ENCODE measurements at regions not wholly inside any gene's neighbourhood (a gene's known extent, or its start where the extent isn't known, plus 50 kb on each side); places are given as distances from the start of the nearest gene placed in this dataset.

DNA sequence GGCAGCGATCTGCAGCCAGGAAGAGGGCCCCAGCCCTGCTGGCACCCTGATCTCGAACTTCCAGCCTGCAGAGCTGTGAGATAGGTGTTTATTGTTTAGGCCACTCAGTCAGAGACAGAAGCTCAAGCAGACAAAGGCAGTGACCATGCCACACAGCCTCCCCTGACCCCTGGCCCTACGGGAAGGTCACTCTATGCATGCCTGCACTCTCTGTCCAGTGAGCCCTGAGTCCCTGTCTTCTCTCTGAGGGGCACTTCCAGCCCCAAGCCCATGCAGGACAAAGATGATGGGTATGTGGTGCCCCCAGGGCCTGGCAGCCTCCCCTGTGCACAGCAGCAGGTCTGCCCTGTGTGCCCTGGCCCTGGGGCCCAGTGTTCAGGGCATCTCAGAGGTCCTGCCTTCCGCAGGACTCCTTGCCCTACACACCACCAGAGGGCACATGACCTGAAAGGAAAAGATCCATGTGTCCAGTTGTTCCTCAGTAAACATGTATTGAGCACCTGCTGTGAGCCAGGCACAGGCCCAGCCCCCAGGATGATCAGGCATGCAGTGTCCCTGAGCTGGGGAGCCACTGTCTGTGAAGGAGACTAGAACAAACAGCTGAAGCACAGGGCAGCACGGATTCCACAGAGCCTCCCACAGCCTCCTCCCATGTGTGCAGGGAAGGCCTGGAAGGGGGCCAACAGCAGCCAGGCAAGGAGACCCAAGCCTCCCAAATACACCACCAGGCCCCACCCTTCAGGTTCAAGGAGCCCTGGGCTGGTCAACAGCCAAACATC lies 109.3 kb downstream of the ATPSCKMT start:
- no peak overlapping the region for H3K4me3 ChIP-seq (ENCODE audit: low read depth, low read length)
- peak; percentile 11 for DNase-seq (ENCODE audit: low read depth)

DNA sequence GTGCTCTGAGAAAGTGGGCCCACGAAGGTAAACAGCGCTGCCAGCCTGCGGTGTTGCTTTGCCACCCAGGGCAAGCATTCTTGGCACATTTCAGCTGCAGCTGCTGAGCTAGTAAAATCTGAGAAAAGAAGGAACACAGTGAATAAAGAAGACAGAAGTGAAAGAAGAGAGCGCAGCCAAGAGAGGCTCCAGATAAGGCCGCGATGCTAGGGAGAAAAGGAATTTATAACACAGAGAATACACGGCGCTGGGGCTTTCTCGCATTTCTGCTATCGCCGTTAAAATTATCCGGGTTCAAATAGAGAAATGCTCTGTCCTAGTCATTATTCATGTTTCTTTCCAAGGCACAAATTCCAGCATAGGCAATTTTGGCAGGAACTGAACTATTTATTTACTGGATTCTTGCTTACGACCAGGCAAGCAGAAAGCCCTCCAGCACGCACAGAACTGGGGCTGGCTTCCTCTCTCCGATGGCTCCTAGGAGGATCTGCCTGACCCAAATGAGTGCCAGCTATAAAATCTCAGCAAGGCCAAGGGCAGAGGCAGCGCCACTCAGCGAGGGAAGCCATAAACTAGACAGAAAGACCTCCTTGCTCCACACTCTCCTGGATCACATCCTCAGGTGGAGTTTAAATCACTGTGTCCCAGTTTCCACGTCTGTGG lies 111.2 kb downstream of the ATPSCKMT start:
- H3K4me3 ChIP-seq (ENCODE audit: low read depth, low read length): no peak overlapping the region
- DNase-seq (ENCODE audit: low read depth): no peak
- TF ChIP-seq, protein P1, sequence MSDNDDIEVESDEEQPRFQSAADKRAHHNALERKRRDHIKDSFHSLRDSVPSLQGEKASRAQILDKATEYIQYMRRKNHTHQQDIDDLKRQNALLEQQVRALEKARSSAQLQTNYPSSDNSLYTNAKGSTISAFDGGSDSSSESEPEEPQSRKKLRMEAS (IDR thresholded peaks at IDR 0.05; ENCODE audit: low read depth, low read length): no peak
- TF ChIP-seq MYC (IDR thresholded peaks at IDR 0.05; ENCODE audit: low read depth, low read length) (no peak), POLR2A (IDR thresholded peaks at IDR 0.05; ENCODE audit: extremely low read depth, insufficient read length) (no peak)
- TF ChIP-seq, protein P2, sequence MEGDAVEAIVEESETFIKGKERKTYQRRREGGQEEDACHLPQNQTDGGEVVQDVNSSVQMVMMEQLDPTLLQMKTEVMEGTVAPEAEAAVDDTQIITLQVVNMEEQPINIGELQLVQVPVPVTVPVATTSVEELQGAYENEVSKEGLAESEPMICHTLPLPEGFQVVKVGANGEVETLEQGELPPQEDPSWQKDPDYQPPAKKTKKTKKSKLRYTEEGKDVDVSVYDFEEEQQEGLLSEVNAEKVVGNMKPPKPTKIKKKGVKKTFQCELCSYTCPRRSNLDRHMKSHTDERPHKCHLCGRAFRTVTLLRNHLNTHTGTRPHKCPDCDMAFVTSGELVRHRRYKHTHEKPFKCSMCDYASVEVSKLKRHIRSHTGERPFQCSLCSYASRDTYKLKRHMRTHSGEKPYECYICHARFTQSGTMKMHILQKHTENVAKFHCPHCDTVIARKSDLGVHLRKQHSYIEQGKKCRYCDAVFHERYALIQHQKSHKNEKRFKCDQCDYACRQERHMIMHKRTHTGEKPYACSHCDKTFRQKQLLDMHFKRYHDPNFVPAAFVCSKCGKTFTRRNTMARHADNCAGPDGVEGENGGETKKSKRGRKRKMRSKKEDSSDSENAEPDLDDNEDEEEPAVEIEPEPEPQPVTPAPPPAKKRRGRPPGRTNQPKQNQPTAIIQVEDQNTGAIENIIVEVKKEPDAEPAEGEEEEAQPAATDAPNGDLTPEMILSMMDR (IDR thresholded peaks at IDR 0.05; ENCODE audit: low read depth, low read length): no peak

More for the DNA sequence above, 109.3 kb downstream of the ATPSCKMT start:
- TF ChIP-seq, protein P2 (IDR thresholded peaks at IDR 0.05; ENCODE audit: low read depth, low read length): peak; percentile 35
- no peak for TF ChIP-seq POLR2A (IDR thresholded peaks at IDR 0.05; ENCODE audit: extremely low read depth, insufficient read length)
- TF ChIP-seq, protein P1 (IDR thresholded peaks at IDR 0.05; ENCODE audit: low read depth, low read length): no peak

DNA sequence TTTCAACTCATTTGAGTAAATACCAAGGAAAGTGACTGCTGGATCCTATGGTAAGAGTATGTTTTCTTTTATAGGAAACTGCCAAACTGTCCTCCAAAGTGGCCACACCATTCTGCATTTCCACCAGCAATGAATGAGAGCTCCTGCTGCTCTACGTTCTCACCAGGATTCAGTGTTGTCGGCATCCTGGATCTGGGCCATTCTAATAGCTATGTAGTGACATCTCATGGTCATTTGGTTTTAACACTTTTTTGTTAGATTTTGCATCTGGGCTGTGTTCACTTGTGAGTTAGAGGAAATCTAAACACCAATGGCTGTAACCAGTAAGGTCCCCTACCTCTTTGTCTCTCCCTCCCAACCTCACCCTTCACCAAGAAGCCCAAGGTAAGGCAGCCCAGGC lies 115.9 kb downstream of the ATPSCKMT start:
- TF ChIP-seq, protein P1 (IDR thresholded peaks at IDR 0.05; ENCODE audit: low read depth, low read length): no peak
- TF ChIP-seq, protein P2 (IDR thresholded peaks at IDR 0.05; ENCODE audit: low read depth, low read length): no peak
- TF ChIP-seq MYC (IDR thresholded peaks at IDR 0.05; ENCODE audit: low read depth, low read length) (no peak), POLR2A (IDR thresholded peaks at IDR 0.05; ENCODE audit: extremely low read depth, insufficient read length) (no peak)
- no peak for DNase-seq (ENCODE audit: low read depth)
- H3K4me3 ChIP-seq (ENCODE audit: low read depth, low read length): no peak overlapping the region

- TF ChIP-seq, protein P1 (IDR thresholded peaks at IDR 0.05; ENCODE audit: low read depth, low read length): no peak
- TF ChIP-seq, protein P2 (IDR thresholded peaks at IDR 0.05; ENCODE audit: low read depth, low read length): no peak
- TF ChIP-seq POLR2A (IDR thresholded peaks at IDR 0.05; ENCODE audit: extremely low read depth, insufficient read length) (no peak), MYC (IDR thresholded peaks at IDR 0.05; ENCODE audit: low read depth, low read length) (no peak)
- H3K4me3 ChIP-seq (ENCODE audit: low read depth, low read length): no peak overlapping the region
- DNase-seq (ENCODE audit: low read depth): no peak
Observed at GRCh38 chr5:10130881-10131280, 118.8 kb downstream of the ATPSCKMT start.

DNA sequence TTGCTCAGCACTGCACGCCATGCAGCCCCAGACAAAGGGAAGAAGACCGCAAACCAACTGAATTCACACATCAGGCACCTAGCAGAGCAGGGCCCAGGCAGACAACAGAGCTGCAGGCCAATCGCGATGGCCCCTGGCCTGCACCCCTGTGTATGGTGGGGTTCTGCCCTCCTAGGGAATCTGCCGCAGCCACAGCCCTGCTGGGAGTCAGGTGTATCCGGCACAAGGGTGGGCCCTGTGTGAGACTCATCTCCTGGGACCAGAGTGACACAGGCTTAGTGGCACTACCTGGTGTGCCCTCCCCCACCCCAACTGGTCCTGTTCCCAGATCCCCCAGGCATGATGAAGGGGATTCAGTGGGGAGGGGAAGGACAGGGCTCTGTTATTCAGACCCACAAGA lies 122.8 kb downstream of the ATPSCKMT start:
- no peak for DNase-seq (ENCODE audit: low read depth)
- TF ChIP-seq, protein P2 (IDR thresholded peaks at IDR 0.05; ENCODE audit: low read depth, low read length): no peak
- TF ChIP-seq MYC (IDR thresholded peaks at IDR 0.05; ENCODE audit: low read depth, low read length) (no peak), POLR2A (IDR thresholded peaks at IDR 0.05; ENCODE audit: extremely low read depth, insufficient read length) (no peak)
- TF ChIP-seq, protein P1 (IDR thresholded peaks at IDR 0.05; ENCODE audit: low read depth, low read length): no peak
- no peak overlapping the region for H3K4me3 ChIP-seq (ENCODE audit: low read depth, low read length)

All from NB4 (cell line).